ENCODE measurements at regions not wholly inside any gene's neighbourhood (a gene's known extent, or its start where the extent isn't known, plus 50 kb on each side); places are given as distances from the start of the nearest gene placed in this dataset.

GRCh38 chr18:78582181-78582709, 397.4 kb upstream of the SALL3 start:
- Histone ChIP-seq H3K27me3 (ENCODE audit: control insufficient read depth in 5 of 5, insufficient read depth in 4 of 5, low read length in 5 of 5) (peaks cover 0 to 6% (median 0%) of the 10 kb centered on the region in 5 donors), H3K4me3 (ENCODE audit: low read depth in 1 of 5, low read length in 5 of 5) (no peak overlapping the region), H3K9me3 (ENCODE audit: control insufficient read depth in 5 of 5, low read length in 5 of 5) (no peaks in the 10 kb centered on the region), H3K27ac (ENCODE audit: low read depth, low read length) (no peak overlapping the region), H3K4me1 (ENCODE audit: control insufficient read depth in 5 of 5, insufficient read depth in 5 of 5, low read length in 5 of 5) (no peaks in the 10 kb centered on the region), H3K36me3 (ENCODE audit: control insufficient read depth in 5 of 5, insufficient read depth in 5 of 5, low read length in 5 of 5) (no peaks in the 10 kb centered on the region), H3K9ac (ENCODE audit: low read length in 5 of 5) (no peak overlapping the region)

DNA sequence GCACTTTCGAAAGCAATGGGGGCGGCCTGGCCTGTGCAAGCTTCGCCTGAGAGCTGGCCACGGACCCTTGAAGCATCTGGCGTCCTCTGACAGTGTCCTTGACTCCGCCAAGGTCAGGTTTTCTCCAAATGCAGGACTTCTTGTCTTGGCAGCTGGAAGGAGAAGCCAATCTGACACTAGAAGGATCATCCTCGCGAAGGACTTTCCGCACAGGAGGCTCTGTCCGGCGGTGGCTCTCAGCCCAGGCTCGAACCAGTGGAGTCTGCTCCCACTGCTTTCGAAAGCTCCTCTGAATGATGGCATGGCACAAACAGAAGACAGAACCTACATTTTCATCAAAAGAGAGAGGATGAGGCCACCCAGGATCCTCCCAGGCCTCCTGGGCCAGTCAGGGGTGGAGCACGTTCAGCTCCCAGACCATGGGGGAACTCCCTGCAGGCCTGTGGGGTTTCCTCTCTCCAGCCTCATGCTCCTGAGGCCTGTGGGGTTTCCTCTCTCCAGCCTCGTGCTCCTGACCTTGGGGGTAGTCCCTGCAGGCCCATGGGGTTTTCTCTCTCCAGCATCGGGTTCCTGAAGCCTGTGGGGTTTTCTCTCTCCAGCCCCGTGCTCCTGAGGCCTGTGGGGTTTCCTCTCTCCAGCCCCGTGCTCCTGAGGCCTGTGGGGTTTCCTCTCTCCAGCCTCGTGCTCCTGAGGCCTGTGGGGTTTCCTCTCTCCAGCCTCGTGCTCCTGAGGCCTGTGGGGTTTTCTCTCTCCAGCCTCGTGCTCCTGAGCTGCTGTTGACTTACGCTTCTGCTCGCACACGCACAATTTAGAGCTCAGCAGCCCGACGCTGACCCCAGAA, 396.5 kb upstream of the SALL3 start:
- H3K27me3 ChIP-seq (ENCODE audit: control insufficient read depth in 5 of 5, insufficient read depth in 4 of 5, low read length in 5 of 5) = peaks cover 0 to 6% (median 0%) of the 10 kb centered on the region in 5 donors

DNA sequence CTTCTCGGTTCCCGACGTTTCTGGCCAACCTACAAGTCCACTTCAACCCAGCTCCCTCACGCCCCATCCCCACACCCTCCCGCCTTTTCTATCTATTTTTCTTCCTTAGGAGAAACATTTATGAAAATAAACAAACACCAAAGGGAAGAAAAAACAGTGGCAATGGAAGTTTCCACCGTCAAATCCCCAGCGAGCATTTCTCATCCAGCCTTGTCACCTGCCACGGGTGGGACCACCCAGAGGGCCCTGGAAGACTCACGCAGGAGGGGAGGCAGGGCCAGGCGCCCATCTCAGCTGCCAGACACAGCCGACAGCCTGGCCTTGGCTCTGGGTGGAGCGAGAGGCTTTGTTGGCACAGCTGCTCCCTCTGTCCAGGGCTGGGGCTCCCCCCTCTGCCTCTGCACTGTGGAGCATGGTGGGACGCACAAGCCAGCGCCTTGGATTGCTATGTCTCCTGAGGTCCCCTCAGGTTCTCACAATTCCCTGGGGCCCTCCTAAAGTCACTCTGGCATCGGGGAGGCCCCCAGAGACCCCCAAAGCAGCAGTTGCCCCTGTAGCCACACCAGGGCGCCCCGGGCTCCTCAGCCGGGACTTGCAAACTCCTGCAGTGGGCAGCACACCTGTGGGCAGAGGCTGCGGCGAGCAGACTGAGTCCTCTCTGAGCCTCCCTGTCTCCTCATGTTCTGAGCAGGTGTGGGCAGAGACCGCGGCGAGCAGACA, 395.7 kb upstream of the SALL3 start:
- H3K9me3 ChIP-seq (ENCODE audit: control insufficient read depth in 5 of 5, low read length in 5 of 5) = no peaks in the 10 kb centered on the region
- peaks cover 0 to 6% (median 0%) of the 10 kb centered on the region in 5 donors for H3K27me3 ChIP-seq (ENCODE audit: control insufficient read depth in 5 of 5, insufficient read depth in 4 of 5, low read length in 5 of 5)
- no peak overlapping the region for H3K9ac ChIP-seq (ENCODE audit: low read length in 5 of 5)
- H3K4me3 ChIP-seq (ENCODE audit: low read depth in 1 of 5, low read length in 5 of 5) = no peak overlapping the region
- H3K27ac ChIP-seq (ENCODE audit: low read depth, low read length) = no peak overlapping the region
- no peaks in the 10 kb centered on the region for H3K4me1 ChIP-seq (ENCODE audit: control insufficient read depth in 5 of 5, insufficient read depth in 5 of 5, low read length in 5 of 5)
- H3K36me3 ChIP-seq (ENCODE audit: control insufficient read depth in 5 of 5, insufficient read depth in 5 of 5, low read length in 5 of 5) = no peaks in the 10 kb centered on the region

More for the DNA sequence above, 396.5 kb upstream of the SALL3 start:
- no peak overlapping the region for H3K9ac ChIP-seq (ENCODE audit: low read length in 5 of 5)
- H3K4me3 ChIP-seq (ENCODE audit: low read depth in 1 of 5, low read length in 5 of 5) = no peak overlapping the region
- no peaks in the 10 kb centered on the region for H3K9me3 ChIP-seq (ENCODE audit: control insufficient read depth in 5 of 5, low read length in 5 of 5)
- H3K36me3 ChIP-seq (ENCODE audit: control insufficient read depth in 5 of 5, insufficient read depth in 5 of 5, low read length in 5 of 5) = no peaks in the 10 kb centered on the region
- H3K4me1 ChIP-seq (ENCODE audit: control insufficient read depth in 5 of 5, insufficient read depth in 5 of 5, low read length in 5 of 5) = no peaks in the 10 kb centered on the region
- H3K27ac ChIP-seq (ENCODE audit: low read depth, low read length) = no peak overlapping the region

GRCh38 chr18:78584459-78585022, 395.1 kb upstream of the SALL3 start:
- Histone ChIP-seq H3K27me3 (ENCODE audit: control insufficient read depth in 5 of 5, insufficient read depth in 4 of 5, low read length in 5 of 5) (peaks cover 0 to 6% (median 0%) of the 10 kb centered on the region in 5 donors), H3K9me3 (ENCODE audit: control insufficient read depth in 5 of 5, low read length in 5 of 5) (no peaks in the 10 kb centered on the region), H3K9ac (ENCODE audit: low read length in 5 of 5) (no peak overlapping the region), H3K27ac (ENCODE audit: low read depth, low read length) (no peak overlapping the region), H3K4me3 (ENCODE audit: low read depth in 1 of 5, low read length in 5 of 5) (no peak overlapping the region), H3K36me3 (ENCODE audit: control insufficient read depth in 5 of 5, insufficient read depth in 5 of 5, low read length in 5 of 5) (no peaks in the 10 kb centered on the region), H3K4me1 (ENCODE audit: control insufficient read depth in 5 of 5, insufficient read depth in 5 of 5, low read length in 5 of 5) (no peaks in the 10 kb centered on the region)

- H3K4me1 ChIP-seq (ENCODE audit: control insufficient read depth in 5 of 5, insufficient read depth in 5 of 5, low read length in 5 of 5) = no peaks in the 10 kb centered on the region
- no peak overlapping the region for H3K9ac ChIP-seq (ENCODE audit: low read length in 5 of 5)
- peaks cover 0 to 6% (median 0%) of the 10 kb centered on the region in 5 donors for H3K27me3 ChIP-seq (ENCODE audit: control insufficient read depth in 5 of 5, insufficient read depth in 4 of 5, low read length in 5 of 5)
- H3K36me3 ChIP-seq (ENCODE audit: control insufficient read depth in 5 of 5, insufficient read depth in 5 of 5, low read length in 5 of 5) = no peaks in the 10 kb centered on the region
- H3K4me3 ChIP-seq (ENCODE audit: low read depth in 1 of 5, low read length in 5 of 5) = no peak overlapping the region
- H3K9me3 ChIP-seq (ENCODE audit: control insufficient read depth in 5 of 5, low read length in 5 of 5) = no peaks in the 10 kb centered on the region
- no peak overlapping the region for H3K27ac ChIP-seq (ENCODE audit: low read depth, low read length)
Measured at GRCh38 chr18:78586586-78586985, 393.0 kb upstream of the SALL3 start.

DNA sequence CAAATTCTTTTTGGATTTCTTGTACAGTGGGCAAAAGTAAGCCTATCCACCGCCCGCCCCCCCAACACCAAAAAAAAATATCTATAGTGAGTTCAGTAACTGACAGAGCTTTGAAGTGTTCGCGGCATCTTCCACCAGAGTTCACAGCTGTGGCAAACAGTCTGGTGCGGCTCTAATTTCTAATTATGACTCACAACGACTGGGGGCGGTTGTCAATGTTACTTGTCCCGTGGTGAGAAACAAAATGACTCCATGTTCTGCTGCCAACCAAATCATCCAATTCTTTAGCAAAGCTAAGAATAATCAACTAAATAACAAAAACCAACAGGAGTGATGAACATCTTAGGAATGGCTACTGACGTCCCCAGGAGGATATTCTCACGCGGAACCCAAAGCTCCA, 392.5 kb upstream of the SALL3 start:
- Histone ChIP-seq H3K27ac (ENCODE audit: low read depth, low read length) (no peak overlapping the region), H3K27me3 (ENCODE audit: control insufficient read depth in 5 of 5, insufficient read depth in 4 of 5, low read length in 5 of 5) (peaks cover 0 to 6% (median 0%) of the 10 kb centered on the region in 5 donors), H3K4me1 (ENCODE audit: control insufficient read depth in 5 of 5, insufficient read depth in 5 of 5, low read length in 5 of 5) (no peaks in the 10 kb centered on the region), H3K36me3 (ENCODE audit: control insufficient read depth in 5 of 5, insufficient read depth in 5 of 5, low read length in 5 of 5) (no peaks in the 10 kb centered on the region), H3K4me3 (ENCODE audit: low read depth in 1 of 5, low read length in 5 of 5) (no peak overlapping the region), H3K9ac (ENCODE audit: low read length in 5 of 5) (no peak overlapping the region), H3K9me3 (ENCODE audit: control insufficient read depth in 5 of 5, low read length in 5 of 5) (no peaks in the 10 kb centered on the region)

DNA sequence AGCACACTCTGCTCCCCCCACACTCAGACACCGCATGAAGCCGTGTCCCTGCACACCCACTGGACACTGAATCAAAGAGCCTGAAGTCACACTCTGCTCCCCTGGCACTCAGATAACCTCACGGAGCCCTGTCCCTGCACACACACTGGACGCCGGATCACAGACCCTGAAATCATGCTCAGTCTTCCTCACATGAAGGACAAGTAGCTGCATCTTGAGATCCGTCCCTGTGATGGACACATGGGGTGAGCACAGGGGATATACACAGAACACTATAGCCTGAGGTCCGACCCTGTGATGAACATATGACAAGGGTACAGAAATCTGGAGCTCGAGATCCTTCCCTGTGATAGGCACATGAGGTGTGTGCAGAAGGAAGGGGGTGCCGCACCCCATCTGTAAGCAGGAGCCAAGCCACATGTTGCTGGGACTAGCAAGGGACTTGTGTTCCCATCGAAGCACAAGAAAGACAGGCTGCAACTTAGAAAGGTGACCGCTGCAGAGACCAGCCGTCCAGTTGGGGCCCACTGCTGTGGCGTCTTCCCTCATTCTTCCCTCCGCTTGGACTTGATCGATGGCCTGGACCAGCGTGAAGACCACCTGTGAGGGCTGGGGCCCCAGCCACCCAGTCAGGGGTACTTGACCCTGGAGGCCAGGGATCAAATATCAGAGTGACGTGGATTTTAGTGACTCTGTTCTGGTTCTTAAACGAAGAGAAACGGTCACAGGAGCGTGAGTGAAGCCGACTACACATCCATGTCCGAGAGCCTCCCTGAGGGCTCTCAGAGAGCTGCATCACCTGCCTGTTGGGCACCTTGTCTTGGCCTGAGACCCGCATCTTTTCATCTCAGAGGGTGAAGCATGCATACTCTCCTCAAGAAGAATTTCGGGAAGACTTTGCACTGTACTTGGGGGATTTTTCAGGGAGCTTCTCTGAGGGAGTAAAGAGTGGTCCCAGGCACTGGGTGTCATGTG, 391.7 kb upstream of the SALL3 start:
- Histone ChIP-seq H3K27me3 (ENCODE audit: control insufficient read depth in 5 of 5, insufficient read depth in 4 of 5, low read length in 5 of 5) (peaks cover 0 to 6% (median 0%) of the 10 kb centered on the region in 5 donors), H3K36me3 (ENCODE audit: control insufficient read depth in 5 of 5, insufficient read depth in 5 of 5, low read length in 5 of 5) (no peaks in the 10 kb centered on the region), H3K4me3 (ENCODE audit: low read depth in 1 of 5, low read length in 5 of 5) (no peak overlapping the region), H3K27ac (ENCODE audit: low read depth, low read length) (no peak overlapping the region), H3K4me1 (ENCODE audit: control insufficient read depth in 5 of 5, insufficient read depth in 5 of 5, low read length in 5 of 5) (no peaks in the 10 kb centered on the region), H3K9ac (ENCODE audit: low read length in 5 of 5) (no peak overlapping the region), H3K9me3 (ENCODE audit: control insufficient read depth in 5 of 5, low read length in 5 of 5) (no peaks in the 10 kb centered on the region)

DNA sequence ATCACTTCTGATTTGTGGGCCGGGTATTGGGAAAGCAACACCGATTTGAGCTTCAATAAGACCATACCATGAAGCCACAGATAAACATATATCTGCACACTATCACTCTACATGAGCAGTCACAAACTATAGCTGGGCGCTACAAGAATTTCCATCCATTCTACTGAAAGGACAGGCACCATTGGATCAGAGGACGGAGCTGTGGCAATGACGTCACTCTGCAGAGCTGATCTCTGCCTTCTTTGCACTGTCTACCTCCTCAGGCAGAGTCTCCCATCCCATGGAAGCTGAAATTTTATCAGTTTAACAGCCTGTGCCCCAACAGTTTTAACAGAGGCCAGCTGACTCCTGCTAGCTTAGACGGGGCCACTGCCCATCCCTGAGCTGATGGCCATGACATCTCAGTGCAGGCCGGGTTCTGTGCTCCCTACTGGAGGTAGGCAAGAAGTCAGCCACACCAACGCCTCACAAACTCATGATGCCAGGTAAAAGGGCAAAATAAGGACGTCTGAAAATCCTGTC, 389.6 kb upstream of the SALL3 start:
- Histone ChIP-seq H3K9me3 (ENCODE audit: control insufficient read depth in 5 of 5, low read length in 5 of 5) (peaks cover 0 to 16% (median 3%) of the 10 kb centered on the region in 5 donors), H3K27ac (ENCODE audit: low read depth, low read length) (no peak overlapping the region), H3K4me3 (ENCODE audit: low read depth in 1 of 5, low read length in 5 of 5) (no peak overlapping the region), H3K27me3 (ENCODE audit: control insufficient read depth in 5 of 5, insufficient read depth in 4 of 5, low read length in 5 of 5) (peaks cover 0 to 2% (median 0%) of the 10 kb centered on the region in 5 donors), H3K4me1 (ENCODE audit: control insufficient read depth in 5 of 5, insufficient read depth in 5 of 5, low read length in 5 of 5) (no peaks in the 10 kb centered on the region), H3K9ac (ENCODE audit: low read length in 5 of 5) (no peak overlapping the region), H3K36me3 (ENCODE audit: control insufficient read depth in 5 of 5, insufficient read depth in 5 of 5, low read length in 5 of 5) (no peaks in the 10 kb centered on the region)

- Histone ChIP-seq H3K4me3 (ENCODE audit: low read depth in 1 of 5, low read length in 5 of 5) (no peak overlapping the region), H3K4me1 (ENCODE audit: control insufficient read depth in 5 of 5, insufficient read depth in 5 of 5, low read length in 5 of 5) (no peaks in the 10 kb centered on the region), H3K27ac (ENCODE audit: low read depth, low read length) (no peak overlapping the region), H3K36me3 (ENCODE audit: control insufficient read depth in 5 of 5, insufficient read depth in 5 of 5, low read length in 5 of 5) (no peaks in the 10 kb centered on the region), H3K9me3 (ENCODE audit: control insufficient read depth in 5 of 5, low read length in 5 of 5) (peaks cover 0 to 16% (median 3%) of the 10 kb centered on the region in 5 donors), H3K9ac (ENCODE audit: low read length in 5 of 5) (no peak overlapping the region), H3K27me3 (ENCODE audit: control insufficient read depth in 5 of 5, insufficient read depth in 4 of 5, low read length in 5 of 5) (no peaks in the 10 kb centered on the region)
Measured at GRCh38 chr18:78595453-78595852, 384.2 kb upstream of the SALL3 start.
